OCI-LY3 (cell line): ENCODE measurements at regions not wholly inside any gene's neighbourhood (a gene's known extent, or its start where the extent isn't known, plus 50 kb on each side); places are given as distances from the start of the nearest gene placed in this dataset.

ENCODE experiments used
- H2AFZ ChIP-seq: fragments of 200-600, 300-600 bp; shearing (Covaris generic); 2 replicates; pipeline ENCODE4 v1.6.0; 2014; ENCODE audit warnings: antibody characterized with exemption, low read depth, low read length
- H3K27ac ChIP-seq: fragments of 200-600, 300-600 bp; sonication (generic); 2 replicates; pipeline ENCODE4 v1.5.1; 2014; ENCODE audit warnings: mild to moderate bottlenecking, low read length, moderate library complexity, mixed read lengths
- H3K27me3 ChIP-seq: fragments of 200-600, 300-600 bp; sonication (generic); 2 replicates; pipeline ENCODE4 v1.6.1; 2014; ENCODE audit warnings: low read depth, low read length, mixed read lengths
- H3K36me3 ChIP-seq: fragments of 200-600, 300-600 bp; sonication (generic); replicated peaks from 2 replicates; pipeline ENCODE3; 2014; ENCODE audit warnings: low read depth, low read length, mixed read lengths
- H3K4me1 ChIP-seq: fragments of 300-600, 200-600 bp; sonication (generic); 2 replicates; pipeline ENCODE4 v1.6.1; 2014; ENCODE audit warnings: low read length, mixed read lengths
- H3K4me2 ChIP-seq: fragments of 200-600, 300-600 bp; sonication (generic); 2 replicates; pipeline ENCODE4 v1.6.1; 2014; ENCODE audit warnings: low read length, mixed read lengths
- H3K4me3 ChIP-seq: fragments of 300-600, 200-600 bp; sonication (generic); 2 replicates; pipeline ENCODE4 v1.5.1; 2014; ENCODE audit warnings: antibody characterized with exemption, mild to moderate bottlenecking, low read length, moderate library complexity
- H3K79me2 ChIP-seq: fragments of 300-600, 200-600 bp; shearing (Covaris generic); 2 replicates; pipeline ENCODE4 v1.6.1; 2014; ENCODE audit warnings: mild to moderate bottlenecking, low read length, mixed read lengths
- H3K9ac ChIP-seq: fragments of 300-600, 200-600 bp; shearing (Covaris generic); 2 replicates; pipeline ENCODE4 v1.6.0; 2014; ENCODE audit warnings: mild to moderate bottlenecking, low read length, moderate library complexity
- H3K9me3 ChIP-seq: fragments of 200-600, 300-600 bp; shearing (Covaris generic); 2 replicates; pipeline ENCODE4 v1.6.1; 2014; ENCODE audit warnings: low read length, mixed read lengths; ENCODE audit not compliant: insufficient read depth
- H4K20me1 ChIP-seq: fragments of 200-600, 300-600 bp; sonication (generic); 2 replicates; pipeline ENCODE4 v1.6.1; 2016; ENCODE audit warnings: low read length, mixed read lengths; ENCODE audit not compliant: insufficient read depth
- CTCF ChIP-seq: fragments of 200-600, 300-600 bp; sonication (generic); IDR thresholded peaks from 2 replicates; pipeline ENCODE4 v1.5.1; 2014; ENCODE audit warnings: antibody characterized with exemption, low read length, low read depth
- EZH2phosphoT487 ChIP-seq: fragments of 200-600 bp; shearing (Covaris generic); IDR thresholded peaks from 2 replicates; pipeline ENCODE4 v1.6.1; 2018; ENCODE audit warnings: antibody characterized with exemption, mixed run types, low read depth

GRCh38 chr1:168907053-168907452 is 178.0 kb upstream of the DPT start:
- Histone ChIP-seq H3K4me2 (no peak overlapping the region), H3K9me3 (no peaks in the 10 kb centered on the region), H3K4me3 (no peak overlapping the region), H3K79me2 (no peaks in the 10 kb centered on the region), H4K20me1 (no peaks in the 10 kb centered on the region), H3K27ac (no peak overlapping the region), H3K9ac (no peak overlapping the region), H2AFZ (no peak overlapping the region), H3K36me3 (no peaks in the 10 kb centered on the region), H3K4me1 (no peaks in the 10 kb centered on the region), H3K27me3 (no peaks in the 10 kb centered on the region)
- TF ChIP-seq EZH2phosphoT487 (no peak), CTCF (no peak)

GRCh38 chr1:168907786-168908348 is 178.9 kb upstream of the DPT start:
- Histone ChIP-seq H3K27me3 (no peaks in the 10 kb centered on the region), H3K79me2 (no peaks in the 10 kb centered on the region), H3K9ac (no peak overlapping the region), H4K20me1 (no peaks in the 10 kb centered on the region), H2AFZ (no peak overlapping the region), H3K9me3 (no peaks in the 10 kb centered on the region), H3K36me3 (no peaks in the 10 kb centered on the region), H3K4me2 (no peak overlapping the region), H3K27ac (no peak overlapping the region), H3K4me1 (no peaks in the 10 kb centered on the region), H3K4me3 (no peak overlapping the region)
- no peak for TF ChIP-seq EZH2phosphoT487
- no peak for TF ChIP-seq CTCF

DNA sequence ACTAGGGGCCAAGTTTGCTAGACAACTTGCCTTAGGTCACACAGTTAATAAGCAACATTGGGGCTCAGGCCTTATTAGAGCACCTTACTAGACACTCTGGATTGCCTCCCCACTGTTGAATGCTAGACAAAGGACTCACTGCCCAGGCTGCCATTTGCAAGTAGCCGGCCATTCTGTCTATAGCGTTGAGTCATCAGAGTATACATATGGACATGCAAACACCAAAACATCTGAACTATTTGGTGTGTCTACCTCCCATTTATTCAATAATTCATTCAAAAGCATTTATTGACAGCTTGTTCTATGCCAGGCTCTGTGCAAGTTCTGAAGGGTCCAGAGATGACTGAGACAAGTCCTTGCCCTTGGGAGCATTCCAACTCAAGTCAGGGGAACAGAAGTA is 181.4 kb upstream of the DPT start:
- no peak overlapping the region for H3K9ac ChIP-seq
- no peaks in the 10 kb centered on the region for H3K79me2 ChIP-seq
- H3K27ac ChIP-seq = no peak overlapping the region
- H2AFZ ChIP-seq = no peak overlapping the region
- H3K27me3 ChIP-seq = peaks cover 2% of the 10 kb centered on the region; the same call in 1 of the 2 replicates
- H3K4me3 ChIP-seq = no peak overlapping the region
- no peaks in the 10 kb centered on the region for H3K4me1 ChIP-seq
- no peak overlapping the region for H3K4me2 ChIP-seq
- H3K36me3 ChIP-seq = no peaks in the 10 kb centered on the region
- H4K20me1 ChIP-seq = no peaks in the 10 kb centered on the region
- no peaks in the 10 kb centered on the region for H3K9me3 ChIP-seq
- TF ChIP-seq CTCF (no peak), EZH2phosphoT487 (no peak)

- Histone ChIP-seq H3K79me2 (no peaks in the 10 kb centered on the region), H3K4me2 (no peak overlapping the region), H3K9ac (no peak overlapping the region), H2AFZ (no peak overlapping the region), H3K4me3 (no peak overlapping the region), H3K9me3 (no peaks in the 10 kb centered on the region), H3K36me3 (no peaks in the 10 kb centered on the region), H3K27me3 (peaks cover 2% of the 10 kb centered on the region; the same call in 1 of the 2 replicates), H3K27ac (no peak overlapping the region), H3K4me1 (no peaks in the 10 kb centered on the region), H4K20me1 (no peaks in the 10 kb centered on the region)
- TF ChIP-seq EZH2phosphoT487 (no peak), CTCF (no peak)
These were observed 182.4 kb upstream of the DPT start for GRCh38 chr1:168911370-168911769.
